ENCODE measurements at regions not wholly inside any gene's neighbourhood (a gene's known extent, or its start where the extent isn't known, plus 50 kb on each side); places are given as distances from the start of the nearest gene placed in this dataset.

DNA sequence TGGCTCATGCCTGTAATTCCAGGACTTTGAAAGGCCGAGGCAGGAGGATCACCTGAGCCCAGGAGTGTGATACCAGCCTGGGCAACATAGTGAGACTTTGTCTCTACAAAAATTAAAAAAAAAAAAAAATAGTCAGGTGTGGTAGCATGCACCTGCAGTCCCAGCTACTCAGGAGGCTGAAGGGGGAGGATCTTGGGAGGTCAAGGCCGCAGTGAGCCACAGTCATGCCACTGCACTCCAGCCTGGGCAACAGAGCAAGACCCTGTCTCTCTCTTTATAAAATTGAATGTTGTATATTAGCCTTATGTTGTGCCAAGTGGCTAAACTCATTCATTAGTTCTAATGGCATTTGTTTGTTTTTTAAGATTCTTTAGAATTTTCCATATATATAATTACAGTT is 207.7 kb upstream of the COPS8 start:
- DNase-seq (ENCODE audit: low spot score), result no peak
- no peak for ATAC-seq (ENCODE audit: low FRiP score)
- TF ChIP-seq CTCF (IDR thresholded peaks at IDR 0.05), result no peak

- ATAC-seq (ENCODE audit: low FRiP score) (no peak), DNase-seq (ENCODE audit: low spot score) (no peak)
- no peak for TF ChIP-seq CTCF (IDR thresholded peaks at IDR 0.05)
Measured at GRCh38 chr2:236879416-236879963, 206.2 kb upstream of the COPS8 start.

DNA sequence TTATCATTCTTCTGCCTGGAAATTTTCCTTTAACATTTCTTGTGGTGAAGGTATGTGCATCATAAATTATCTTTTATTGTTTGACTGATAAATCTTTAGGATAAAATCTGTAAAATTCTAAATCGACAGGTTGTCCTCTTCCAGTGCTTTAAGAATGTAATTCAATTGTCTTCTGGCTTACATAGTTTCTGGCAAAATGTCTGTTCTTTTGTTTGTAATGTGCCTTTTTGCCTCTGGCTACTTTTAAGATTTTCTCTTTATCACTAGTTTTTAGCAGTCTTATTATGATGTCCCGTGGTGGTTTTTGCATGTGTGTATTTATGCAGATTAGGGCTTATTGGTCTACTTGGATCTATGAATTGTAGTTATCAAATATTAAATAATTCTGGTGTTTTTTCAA is 203.6 kb upstream of the COPS8 start:
- ATAC-seq (ENCODE audit: low FRiP score), result no peak
- no peak for TF ChIP-seq CTCF (IDR thresholded peaks at IDR 0.05)
- no peak for DNase-seq (ENCODE audit: low spot score)

- ATAC-seq (ENCODE audit: low FRiP score) (no peak), DNase-seq (ENCODE audit: low spot score) (no peak)
- no peak for TF ChIP-seq CTCF (IDR thresholded peaks at IDR 0.05)
Measured at GRCh38 chr2:236882930-236883329, 202.8 kb upstream of the COPS8 start.

GRCh38 chr2:236883819-236884218 is 201.9 kb upstream of the COPS8 start:
- DNase-seq (ENCODE audit: low spot score), result no peak
- TF ChIP-seq CTCF (IDR thresholded peaks at IDR 0.05), result no peak
- ATAC-seq (ENCODE audit: low FRiP score), result no peak

DNA sequence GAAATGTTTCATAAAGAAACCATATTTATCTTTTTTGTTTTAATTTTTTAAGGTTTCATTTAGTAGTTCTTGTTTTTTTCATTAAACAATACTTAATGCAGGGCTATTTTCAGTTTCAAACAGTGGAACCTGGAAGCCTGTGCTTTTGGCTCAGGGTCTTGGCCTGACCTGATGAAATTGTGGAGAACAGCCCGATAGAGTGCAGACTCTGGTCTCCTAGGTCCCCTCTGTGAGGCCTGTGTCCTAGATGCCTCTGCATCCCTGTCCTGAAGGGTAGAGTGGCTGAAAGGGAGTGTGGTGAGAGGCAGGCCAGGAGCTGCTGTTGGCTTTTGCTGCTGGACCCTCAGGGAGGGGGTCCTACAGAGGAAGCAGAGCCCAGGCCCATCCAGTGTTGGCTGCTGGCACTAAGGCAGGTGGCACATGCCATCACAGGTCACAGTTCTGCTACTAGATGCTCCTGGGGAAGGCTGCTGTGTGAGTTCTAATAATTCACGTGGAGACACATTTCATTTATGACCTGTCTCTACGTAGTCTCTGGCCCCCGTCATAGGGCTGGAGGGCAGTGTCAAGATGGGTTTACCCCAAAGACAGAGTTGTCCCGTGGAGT is 201.0 kb upstream of the COPS8 start:
- ATAC-seq (ENCODE audit: low FRiP score), result no peak
- no peak for DNase-seq (ENCODE audit: low spot score)
- no peak for TF ChIP-seq CTCF (IDR thresholded peaks at IDR 0.05)

- ATAC-seq (ENCODE audit: low FRiP score) (no peak), DNase-seq (ENCODE audit: low spot score) (no peak)
- TF ChIP-seq CTCF (IDR thresholded peaks at IDR 0.05), result no peak
Measured at GRCh38 chr2:236886456-236886855, 199.2 kb upstream of the COPS8 start.
